HG02970 (cell line): ENCODE measurements at regions not wholly inside any gene's neighbourhood (a gene's known extent, or its start where the extent isn't known, plus 50 kb on each side); places are given as distances from the start of the nearest gene placed in this dataset.

Source experiments
- ATAC-seq: cut with Tn5 transposase; IDR thresholded peaks from one replicate; pipeline ENCODE4 v1.9.1; 2021; ENCODE audit warnings: mild to moderate bottlenecking, moderate library complexity, moderate number of reproducible peaks; ENCODE audit not compliant: unreplicated experiment, low FRiP score

GRCh38 chr5:128870373-128870772, 94.9 kb upstream of the SLC27A6 start:
- no peak for ATAC-seq

- no peak for ATAC-seq
Observed at GRCh38 chr5:128870923-128871322, 94.4 kb upstream of the SLC27A6 start.

- no peak for ATAC-seq
Observed at GRCh38 chr5:128876569-128877382, 88.5 kb upstream of the SLC27A6 start.

GRCh38 chr5:128877476-128877875, 87.8 kb upstream of the SLC27A6 start:
- ATAC-seq: no peak

GRCh38 chr5:128881502-128882018, 83.7 kb upstream of the SLC27A6 start:
- no peak for ATAC-seq

- ATAC-seq: no peak
Observed at GRCh38 chr5:128885649-128886255, 79.5 kb upstream of the SLC27A6 start.

- no peak for ATAC-seq
Observed at GRCh38 chr5:128895122-128895521, 70.2 kb upstream of the SLC27A6 start.

- ATAC-seq: no peak
Observed at GRCh38 chr5:128896675-128897074, 68.6 kb upstream of the SLC27A6 start.

GRCh38 chr5:128903550-128903949, 61.7 kb upstream of the SLC27A6 start:
- ATAC-seq: no peak

- ATAC-seq: peak; percentile 11
Observed at GRCh38 chr5:128904805-128905567, 60.3 kb upstream of the SLC27A6 start.

- ATAC-seq: peak; percentile 86
Observed at GRCh38 chr5:128905568-128906110, 59.6 kb upstream of the SLC27A6 start.

GRCh38 chr5:128913551-128913950, 51.7 kb upstream of the SLC27A6 start:
- ATAC-seq: peak; percentile 84
